Sciatic nerve (tissue), 2 donors: ENCODE measurements at regions not wholly inside any gene's neighbourhood (a gene's known extent, or its start where the extent isn't known, plus 50 kb on each side); places are given as distances from the start of the nearest gene placed in this dataset.
A peak's percentile ranks its signal among the peaks of the same experiment; 100 is the strongest.

Experiments used
- ATAC-seq: fragments of 200-7000 bp; cut with Tn5 transposase; one replicate; pipeline ENCODE4 v1.9.1; 2020; ENCODE audit warnings: mild to moderate bottlenecking, moderate library complexity
- DNase-seq: peaks from one replicate; pipeline ENCODE4 v3.0.0-alpha.2; 2020; ENCODE audit warnings: low spot score
- intact Hi-C: fragments of 100-400 bp; cut with DNase I; formaldehyde crosslinking; loops from one replicate; pipeline ENCODE4 v1.14.2; 2022
- donor health status: DM: no; HTN: no; CAD: no.
- donor health status: DM: no; HTN: no; CAD: no.

DNA sequence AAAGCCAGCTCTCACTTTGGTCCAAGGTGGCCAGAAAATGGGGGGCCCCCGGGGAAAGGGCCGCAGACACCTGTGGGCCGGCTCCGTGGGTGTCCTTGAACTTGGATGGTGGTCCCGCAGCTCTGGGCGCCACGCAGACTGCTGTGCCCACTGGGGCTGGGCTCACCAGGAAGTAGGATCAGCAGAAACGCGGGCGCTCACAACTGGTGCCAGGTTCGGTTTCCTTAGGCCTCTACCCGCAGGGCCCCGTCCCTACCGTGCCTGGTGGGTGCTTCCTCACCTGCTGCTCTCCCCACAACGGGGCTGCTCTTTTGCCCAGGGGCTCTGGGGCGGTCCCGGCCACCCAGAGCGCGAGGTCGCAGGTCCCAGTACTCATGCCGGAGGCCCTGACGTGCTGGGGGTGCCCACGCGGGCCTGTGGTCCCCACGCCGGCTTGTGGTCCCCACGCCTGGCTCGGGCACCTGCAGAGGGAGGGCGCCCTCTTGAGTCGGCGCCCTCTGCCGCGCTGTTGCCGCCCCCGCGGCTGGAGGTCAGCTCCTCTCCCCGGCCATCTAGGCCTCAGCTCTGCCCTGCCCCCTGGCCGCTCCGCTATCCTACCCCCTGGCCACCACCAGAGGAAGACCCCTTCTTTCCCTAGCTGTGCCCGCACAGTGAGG, 1303.6 kb downstream of the UQCRFS1 start:
- ATAC-seq (no peak), DNase-seq (no peak)
- intact Hi-C loops: no loop called here

DNA sequence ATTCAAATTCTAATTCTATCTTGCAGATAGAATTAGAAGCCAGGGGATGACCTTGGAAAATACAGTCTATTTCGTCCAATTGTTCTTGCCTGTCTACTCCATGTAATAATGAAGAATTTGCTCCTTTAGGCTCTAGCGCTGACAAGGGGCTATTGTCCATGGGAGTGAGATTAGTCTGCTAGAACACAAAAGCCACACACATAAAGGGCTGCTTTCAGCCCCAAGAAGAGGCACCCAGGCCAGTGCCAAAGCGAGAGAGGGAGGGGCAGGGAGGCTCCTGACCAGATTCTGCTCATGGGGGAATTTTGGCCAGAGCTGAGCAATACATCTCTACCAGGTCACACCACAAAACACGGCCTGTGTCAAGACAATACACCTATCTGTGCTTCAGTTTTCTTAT, 1306.9 kb downstream of the UQCRFS1 start:
- DNase-seq (no peak), ATAC-seq (peak; percentile 68)
- intact Hi-C loops: no loop called here

DNA sequence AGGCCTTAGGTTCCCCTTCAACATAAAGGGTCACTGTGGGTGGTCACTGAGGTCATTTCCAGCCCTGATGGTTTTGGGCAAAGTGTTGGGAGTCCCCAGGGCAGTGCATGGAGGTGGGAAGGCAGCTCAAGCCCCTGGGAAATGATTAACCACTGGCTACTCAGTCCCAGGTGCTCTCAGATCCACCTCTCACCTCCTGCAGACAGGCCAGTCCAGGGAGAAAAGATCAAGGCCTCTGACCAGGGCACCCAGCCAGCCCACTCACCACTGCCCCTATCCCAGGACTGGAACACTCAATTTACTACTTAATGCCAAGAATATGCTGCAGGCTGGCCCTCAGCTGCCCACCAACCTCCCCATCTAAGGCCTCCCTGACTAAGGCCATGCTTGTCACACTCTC, 1307.9 kb downstream of the UQCRFS1 start:
- ATAC-seq: no peak
- no peak for DNase-seq
- intact Hi-C loops: no loop called here

DNA sequence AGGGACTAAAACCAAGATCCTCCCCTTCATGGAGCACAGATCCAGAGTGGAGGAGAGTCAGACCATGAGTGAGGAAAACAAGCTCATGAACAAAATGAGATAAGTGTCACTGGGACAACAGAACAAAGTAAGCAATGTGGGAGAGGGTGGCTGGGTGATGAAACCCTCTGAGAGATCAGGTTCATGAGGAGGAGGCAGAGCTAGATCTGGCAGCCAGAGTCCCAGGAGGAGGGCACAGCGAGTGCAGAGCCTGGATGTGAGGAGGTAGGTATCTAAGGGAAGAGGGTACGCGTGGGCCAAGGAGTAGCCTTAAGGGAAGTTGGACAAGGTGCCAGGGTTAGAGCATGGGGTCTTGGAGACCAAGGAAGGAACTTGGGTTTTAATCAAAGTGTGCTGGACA, 1311.9 kb downstream of the UQCRFS1 start:
- ATAC-seq (no peak), DNase-seq (no peak)
- intact Hi-C loops: no loop called here

DNA sequence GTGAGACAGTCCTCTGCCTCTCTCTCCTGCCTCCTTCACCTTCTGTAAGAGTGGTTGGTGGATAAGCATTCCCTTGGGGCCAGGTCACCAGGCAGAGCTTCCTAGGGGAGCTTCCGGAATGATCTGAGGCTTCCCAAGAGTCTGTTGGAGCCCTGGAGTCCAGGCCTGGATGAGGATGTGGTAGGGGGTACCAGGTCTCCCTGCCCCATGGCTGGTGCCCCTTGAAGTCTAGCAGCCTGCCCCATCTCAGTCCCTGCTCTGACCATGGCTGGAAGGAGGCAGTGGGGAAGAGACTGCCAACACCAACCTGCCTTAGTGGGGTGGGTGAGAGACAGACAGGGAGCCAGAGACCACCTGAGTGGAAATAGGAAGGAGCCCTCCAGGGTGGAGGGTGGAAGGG, 1316.9 kb downstream of the UQCRFS1 start:
- ATAC-seq: peak; percentile 26

DNA sequence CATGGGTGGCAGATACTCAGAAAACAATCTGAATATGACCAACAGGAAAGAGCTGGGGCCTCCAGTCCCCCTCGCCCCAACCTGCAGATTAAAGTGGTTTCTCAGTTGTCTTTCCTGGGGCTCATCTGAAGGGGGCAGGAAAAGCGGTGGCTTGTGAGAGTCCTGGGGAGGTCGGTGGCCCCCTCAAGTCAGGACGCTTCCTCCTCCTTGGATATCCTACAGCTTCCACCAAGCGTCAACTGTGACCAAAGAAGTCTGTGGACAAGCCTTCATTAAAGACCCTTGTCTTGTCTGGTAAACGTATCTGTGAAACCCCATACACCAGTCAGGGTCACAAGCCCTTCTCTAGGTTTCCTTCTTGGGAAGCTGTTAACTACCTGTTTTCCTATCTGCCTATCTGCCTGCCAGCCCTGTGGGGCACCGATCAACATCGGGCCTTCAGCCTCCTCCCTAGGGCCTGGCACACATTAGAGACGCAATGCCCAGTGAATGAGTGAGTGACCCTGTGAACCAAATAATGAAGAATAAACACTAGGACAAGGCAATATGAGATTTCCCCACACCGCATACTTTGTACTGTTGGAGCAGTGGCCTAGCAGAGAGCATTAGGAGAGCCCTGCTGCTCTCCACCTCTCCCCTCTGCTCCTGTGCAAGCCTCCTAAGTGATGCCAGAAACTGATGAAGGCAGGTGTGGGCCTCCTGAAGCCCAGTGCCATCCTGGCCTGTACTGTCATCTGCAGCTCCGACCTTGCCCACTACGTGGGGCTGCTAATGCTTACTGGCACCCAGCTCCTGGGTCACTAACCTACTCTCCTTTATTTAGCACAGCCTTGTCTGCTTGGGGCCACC, 1317.8 kb downstream of the UQCRFS1 start:
- intact Hi-C loops: no loop called here
- ATAC-seq (no peak), DNase-seq (no peak)

More for the DNA sequence above, 1316.9 kb downstream of the UQCRFS1 start:
- intact Hi-C loops: no loop called here
- DNase-seq: no peak

DNA sequence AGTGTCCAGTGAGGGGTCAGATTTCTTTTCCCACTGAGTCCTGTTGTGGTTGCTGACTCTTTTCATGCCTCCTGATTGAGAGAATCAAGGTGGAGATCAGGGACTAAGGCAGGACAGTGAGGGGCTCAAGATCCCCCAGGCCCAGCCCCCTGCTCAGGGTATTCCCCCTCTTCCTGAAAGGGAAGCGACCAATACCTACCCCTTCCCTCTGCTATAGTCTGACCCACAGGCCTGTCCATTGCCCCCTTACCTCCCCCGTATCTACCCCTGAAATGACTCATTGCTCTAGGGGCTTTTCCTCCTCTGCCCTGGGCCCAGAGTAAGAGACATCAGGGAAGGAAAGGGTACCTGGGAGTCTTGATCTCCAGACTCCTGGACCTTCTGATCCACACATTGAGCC, 1320.5 kb downstream of the UQCRFS1 start:
- DNase-seq (no peak), ATAC-seq (no peak)
- intact Hi-C loops: no loop called here

DNA sequence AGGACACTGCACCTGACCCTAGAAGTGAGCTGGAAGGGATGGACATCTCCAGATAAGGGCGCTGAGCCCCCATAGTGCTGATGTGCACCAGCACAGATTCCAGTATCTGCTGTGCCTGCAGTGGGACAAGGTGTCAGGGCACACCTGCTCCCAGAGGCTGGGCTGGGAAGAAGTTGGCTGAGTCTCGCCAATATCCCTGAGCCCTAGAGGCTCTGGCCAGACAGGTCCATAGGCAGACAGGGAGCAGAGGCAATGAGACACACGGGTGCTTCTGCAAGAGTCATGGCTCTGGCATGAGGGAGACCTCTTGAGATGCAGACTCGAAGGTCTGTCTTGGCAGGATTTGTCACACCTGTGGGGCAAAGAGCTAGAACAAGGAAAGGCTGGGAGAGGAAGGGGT, 1321.5 kb downstream of the UQCRFS1 start:
- intact Hi-C loops: no loop called here
- DNase-seq: no peak
- ATAC-seq: no peak

DNA sequence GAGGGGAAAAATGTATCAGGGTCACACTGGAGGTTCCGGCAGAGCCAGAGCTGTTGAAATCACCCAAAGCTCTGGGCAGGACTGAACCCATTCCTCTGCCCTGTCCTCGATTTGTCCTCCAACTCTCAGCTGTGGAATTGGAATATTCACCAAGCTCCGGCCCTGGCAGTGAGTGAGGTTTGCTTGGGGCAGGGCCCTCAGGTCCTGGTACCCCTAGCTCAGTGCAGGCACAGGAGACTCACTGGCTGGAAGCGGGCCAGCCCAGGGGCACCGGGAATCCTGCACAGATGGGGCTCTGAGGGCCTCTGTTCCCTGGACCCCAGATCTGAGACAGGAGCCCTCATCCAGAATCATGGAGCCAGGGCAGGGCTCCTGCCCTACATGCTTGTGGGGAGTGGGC, 1322.3 kb downstream of the UQCRFS1 start:
- DNase-seq (no peak), ATAC-seq (no peak)
- intact Hi-C loops: no loop called here

DNA sequence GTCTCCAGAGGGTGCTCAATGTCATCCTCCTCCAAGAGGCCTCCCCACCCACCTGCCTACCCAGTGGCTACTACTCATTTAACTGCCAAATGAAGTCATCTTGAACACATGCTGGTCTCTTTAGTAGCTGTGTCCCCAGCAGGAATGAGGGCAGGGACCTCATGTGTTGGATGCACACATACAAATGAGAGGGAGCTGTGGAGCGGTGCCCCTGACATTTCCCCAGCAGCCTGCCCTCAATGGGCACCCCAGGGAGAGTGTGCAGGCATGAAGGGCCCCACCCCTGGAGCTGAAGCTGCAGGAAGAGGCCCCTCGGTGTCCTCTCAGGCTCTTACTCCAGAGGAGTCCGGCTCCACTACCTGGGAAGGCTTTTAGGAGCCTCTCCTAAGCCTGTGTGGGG, 1322.7 kb downstream of the UQCRFS1 start:
- ATAC-seq (no peak), DNase-seq (no peak)
- intact Hi-C loops: no loop called here

DNA sequence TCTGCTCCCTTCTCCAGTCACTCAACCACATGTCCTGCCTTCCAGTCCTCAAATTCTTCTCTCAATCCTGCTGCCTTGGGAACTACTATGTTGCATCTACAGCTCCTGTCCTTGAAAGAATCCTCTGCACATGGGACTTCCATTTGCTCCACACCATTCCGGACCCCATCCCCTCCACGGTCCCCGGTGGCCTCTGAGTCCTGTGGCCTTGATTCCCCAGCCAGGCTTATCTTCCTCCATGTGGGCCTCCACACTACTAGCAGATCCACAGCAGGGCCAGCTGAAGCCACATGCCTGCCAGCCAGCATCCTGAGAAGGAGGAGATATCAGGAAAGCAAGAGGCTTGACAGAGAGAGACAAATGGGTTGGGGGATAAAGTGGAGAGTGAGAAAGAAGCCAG, 1323.8 kb downstream of the UQCRFS1 start:
- intact Hi-C loops: no loop called here
- ATAC-seq (no peak), DNase-seq (no peak)

DNA sequence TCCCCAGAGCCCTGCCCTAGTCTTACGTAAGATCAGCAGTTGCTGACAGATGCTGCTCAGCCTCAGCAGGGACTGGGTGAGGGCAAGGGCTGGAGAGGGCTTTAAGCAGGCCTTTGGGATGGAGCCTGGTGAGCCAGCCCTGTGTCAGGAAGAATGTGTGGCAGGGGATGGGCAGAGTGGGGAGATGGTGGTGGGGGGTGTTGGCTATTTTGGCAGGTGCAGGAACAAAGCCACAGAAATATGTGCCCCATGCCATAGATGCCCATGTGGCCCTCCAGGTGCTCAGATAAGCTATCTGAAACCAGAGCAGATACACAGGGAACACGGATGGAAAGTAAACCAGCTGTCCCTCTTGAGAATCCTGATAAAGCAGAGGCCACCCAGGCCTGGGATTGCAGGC, 1325.0 kb downstream of the UQCRFS1 start:
- DNase-seq: no peak
- intact Hi-C loops: no loop called here
- ATAC-seq: no peak

DNA sequence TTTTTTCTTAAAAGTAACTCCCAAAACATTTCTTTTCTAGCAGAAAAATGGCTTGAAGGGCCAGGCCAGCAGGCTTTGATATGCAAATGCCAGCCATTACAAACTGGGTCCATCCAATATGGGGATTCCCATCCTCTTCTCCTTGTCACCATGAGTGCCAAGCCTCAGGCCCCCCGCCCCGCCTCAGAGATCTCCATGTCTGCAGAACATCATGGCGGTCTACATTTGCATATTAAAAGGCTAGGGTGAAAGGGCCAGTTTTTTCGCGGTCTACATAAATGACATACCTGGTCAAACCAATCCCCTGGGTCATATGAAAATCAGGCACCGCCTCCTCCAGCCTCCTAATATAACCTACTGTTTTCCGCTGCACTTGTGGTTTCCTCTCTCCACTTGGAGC, 1327.6 kb downstream of the UQCRFS1 start:
- ATAC-seq (no peak), DNase-seq (no peak)
- intact Hi-C loops: no loop called here

DNA sequence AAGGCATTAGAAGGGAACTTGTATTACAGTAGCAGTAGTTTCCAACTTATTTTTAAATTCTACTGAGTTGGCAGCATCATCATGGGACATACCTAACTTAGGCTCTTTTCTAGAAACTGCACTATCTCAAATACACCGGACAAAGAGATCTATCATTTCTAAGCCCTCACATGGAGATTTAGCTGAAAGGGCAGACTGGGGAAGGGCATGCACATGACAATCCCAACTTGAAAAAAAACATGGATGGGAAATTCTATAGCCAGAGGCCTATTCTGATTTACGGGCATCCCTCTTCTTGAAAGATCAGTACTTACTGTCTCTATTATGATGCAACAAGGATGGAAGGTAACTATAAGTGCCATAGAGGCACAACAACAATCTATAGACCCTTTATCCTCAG, 1328.6 kb downstream of the UQCRFS1 start:
- no peak for ATAC-seq
- no peak for DNase-seq
- intact Hi-C loops: no loop called here

DNA sequence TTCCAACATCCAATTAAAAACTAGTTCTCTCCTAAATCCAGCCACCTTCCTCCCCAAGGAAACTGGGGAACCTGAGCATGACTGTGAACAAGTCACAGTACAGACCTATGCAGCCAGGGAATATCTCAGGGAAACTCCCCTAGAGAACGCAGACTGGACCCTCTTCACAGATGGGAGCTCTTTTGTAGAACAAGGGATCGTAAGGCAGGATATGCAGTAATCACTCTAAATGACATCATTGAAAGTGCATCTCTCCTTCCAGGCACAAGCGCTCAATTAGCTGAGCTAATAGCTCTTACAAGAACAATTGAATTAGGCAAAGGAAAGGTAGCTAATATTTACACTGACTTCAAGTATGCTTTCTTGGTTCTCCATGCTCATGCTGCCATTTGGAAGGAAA, 1331.7 kb downstream of the UQCRFS1 start:
- DNase-seq: no peak
- intact Hi-C loops: no loop called here

DNA sequence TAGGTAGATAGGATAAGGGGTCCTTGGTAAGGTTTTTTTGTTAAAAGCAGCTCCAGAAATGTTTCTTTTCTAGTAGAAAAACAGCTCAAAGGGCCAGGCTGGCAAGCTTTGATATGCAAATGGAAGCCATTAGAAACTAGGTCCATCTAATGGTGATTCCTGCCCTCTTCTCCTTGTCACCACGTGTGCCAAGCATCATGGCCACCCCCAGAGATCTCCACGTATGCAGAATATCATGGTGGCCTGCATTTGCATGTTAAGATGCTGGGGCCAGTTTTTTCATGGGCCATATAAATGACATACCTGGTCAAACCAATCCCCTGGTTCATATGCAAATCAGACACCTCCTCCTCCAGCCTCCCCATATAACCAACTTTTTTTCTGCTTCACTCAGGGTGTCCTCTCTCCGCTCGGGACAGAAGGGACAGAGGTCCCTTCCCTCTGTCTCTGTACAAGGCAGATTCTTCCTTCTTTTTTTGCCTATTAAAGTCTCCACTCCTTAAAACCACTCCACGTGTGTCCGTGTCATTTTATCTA, 1335.9 kb downstream of the UQCRFS1 start:
- intact Hi-C loops: no loop called here
- ATAC-seq (no peak), DNase-seq (no peak)

More for the DNA sequence above, 1331.7 kb downstream of the UQCRFS1 start:
- ATAC-seq: no peak

DNA sequence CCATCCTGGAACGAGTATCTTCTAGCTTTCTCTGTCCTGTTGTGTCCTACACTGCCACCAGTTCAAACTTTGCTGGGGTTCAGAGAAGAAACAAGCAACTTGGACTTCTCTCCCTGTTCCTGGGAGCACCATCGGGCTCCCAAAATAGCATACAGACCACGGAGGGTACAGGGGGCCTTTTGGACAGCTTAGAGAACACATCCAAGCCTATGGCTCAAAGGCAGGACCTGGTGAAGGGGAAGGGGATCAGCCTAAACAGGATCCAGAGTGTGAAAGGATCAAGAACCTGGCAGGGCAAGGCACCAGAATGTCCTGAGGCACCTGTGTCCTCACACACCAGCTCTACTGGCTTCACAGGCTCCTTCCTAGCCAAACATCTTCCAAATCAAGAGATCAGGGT, 1336.5 kb downstream of the UQCRFS1 start:
- DNase-seq: no peak
- ATAC-seq: no peak
- intact Hi-C loops: no loop called here

DNA sequence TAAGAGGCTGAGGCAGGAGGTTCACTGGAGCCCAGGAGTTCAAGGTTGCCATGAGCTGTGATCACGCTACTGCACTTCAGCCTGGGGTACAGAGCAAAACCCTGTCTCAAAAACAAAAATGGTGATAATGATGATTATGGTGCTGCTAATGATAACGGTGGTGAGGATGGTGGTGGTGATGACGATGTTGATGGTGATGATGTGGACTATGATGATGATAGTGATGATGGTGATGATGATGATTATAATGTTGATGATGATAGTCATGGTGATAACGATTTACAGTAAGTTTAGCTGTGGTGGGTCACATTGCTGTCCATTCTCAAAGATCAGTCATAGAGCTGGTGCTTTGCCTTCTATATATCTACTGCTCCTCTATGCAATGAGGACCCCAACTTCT, 1340.6 kb downstream of the UQCRFS1 start:
- no peak for DNase-seq
- intact Hi-C loops: no loop called here
- no peak for ATAC-seq

DNA sequence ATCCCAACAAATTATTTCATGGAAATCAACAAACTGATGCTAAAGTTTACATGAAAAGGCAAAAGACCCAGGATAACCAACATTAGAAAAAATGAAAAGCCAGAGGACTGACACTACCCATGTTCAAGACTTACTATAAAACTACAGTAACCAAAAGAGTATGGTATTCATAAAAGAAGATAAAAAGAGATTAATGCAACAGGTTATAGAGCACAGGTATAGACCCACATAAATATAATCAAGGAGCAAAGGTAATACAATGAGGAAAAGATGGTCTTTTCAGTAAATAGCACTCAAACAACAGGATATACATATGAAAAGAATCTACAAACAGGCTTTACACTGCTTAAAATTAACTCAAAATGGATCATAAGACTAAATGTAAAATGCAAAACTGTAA, 1342.7 kb downstream of the UQCRFS1 start:
- ATAC-seq: no peak
- DNase-seq: no peak
- intact Hi-C loops: no loop called here

DNA sequence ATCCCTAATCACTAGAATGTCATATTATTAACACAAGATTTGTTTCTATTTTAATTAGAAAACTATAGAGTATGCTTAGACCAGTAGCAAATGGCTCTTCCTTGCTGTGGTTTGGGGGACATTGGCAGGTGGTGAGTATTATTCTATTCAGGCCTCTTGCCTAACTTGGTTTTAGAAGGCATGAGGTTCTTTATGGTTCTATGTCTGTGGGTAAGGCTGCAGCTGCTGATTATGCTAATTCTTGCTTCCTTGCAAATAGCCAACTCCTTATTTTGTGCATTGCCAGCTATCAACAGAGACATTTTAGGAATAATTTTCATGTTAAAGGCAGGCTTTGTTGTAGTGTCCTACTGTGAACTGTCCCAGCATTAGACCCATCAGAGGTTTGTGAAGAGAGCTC, 1344.9 kb downstream of the UQCRFS1 start:
- DNase-seq: no peak
- no peak for ATAC-seq
- intact Hi-C loops: no loop called here
